ENCODE measurements at regions not wholly inside any gene's neighbourhood (a gene's known extent, or its start where the extent isn't known, plus 50 kb on each side); places are given as distances from the start of the nearest gene placed in this dataset.

GRCh38 chr2:226037526-226037925 is 638.0 kb downstream of the NYAP2 start:
- H3K4me3 ChIP-seq (replicated peaks; ENCODE audit: insufficient read depth, low read length): no peak overlapping the region
- no peaks in the 10 kb centered on the region for H3K27me3 ChIP-seq (ENCODE audit: insufficient read depth, poor library complexity, severe bottlenecking)
- peak overlapping the region; percentile 58 for H3K27ac ChIP-seq (replicated peaks)
- peak in 1 of 2 experiments; percentile 14 for DNase-seq (ENCODE audit: low read depth in 1 of 2, low spot score in 1 of 2)
- no peak for TF ChIP-seq GABPA (IDR thresholded peaks at IDR 0.05; ENCODE audit: low read depth)
- no peak for TF ChIP-seq REST (IDR thresholded peaks at IDR 0.05; ENCODE audit: insufficient replicate concordance, low read depth)
- TF ChIP-seq, protein P1, sequence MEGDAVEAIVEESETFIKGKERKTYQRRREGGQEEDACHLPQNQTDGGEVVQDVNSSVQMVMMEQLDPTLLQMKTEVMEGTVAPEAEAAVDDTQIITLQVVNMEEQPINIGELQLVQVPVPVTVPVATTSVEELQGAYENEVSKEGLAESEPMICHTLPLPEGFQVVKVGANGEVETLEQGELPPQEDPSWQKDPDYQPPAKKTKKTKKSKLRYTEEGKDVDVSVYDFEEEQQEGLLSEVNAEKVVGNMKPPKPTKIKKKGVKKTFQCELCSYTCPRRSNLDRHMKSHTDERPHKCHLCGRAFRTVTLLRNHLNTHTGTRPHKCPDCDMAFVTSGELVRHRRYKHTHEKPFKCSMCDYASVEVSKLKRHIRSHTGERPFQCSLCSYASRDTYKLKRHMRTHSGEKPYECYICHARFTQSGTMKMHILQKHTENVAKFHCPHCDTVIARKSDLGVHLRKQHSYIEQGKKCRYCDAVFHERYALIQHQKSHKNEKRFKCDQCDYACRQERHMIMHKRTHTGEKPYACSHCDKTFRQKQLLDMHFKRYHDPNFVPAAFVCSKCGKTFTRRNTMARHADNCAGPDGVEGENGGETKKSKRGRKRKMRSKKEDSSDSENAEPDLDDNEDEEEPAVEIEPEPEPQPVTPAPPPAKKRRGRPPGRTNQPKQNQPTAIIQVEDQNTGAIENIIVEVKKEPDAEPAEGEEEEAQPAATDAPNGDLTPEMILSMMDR (IDR thresholded peaks at IDR 0.05; ENCODE audit: insufficient read depth, low read length): no peak
- TF ChIP-seq SPI1 (IDR thresholded peaks at IDR 0.05; ENCODE audit: borderline replicate concordance, low read depth): no peak
- no peak for TF ChIP-seq POLR2AphosphoS5 (IDR thresholded peaks at IDR 0.05; ENCODE audit: low read depth)

GRCh38 chr2:226031647-226032501 is 632.4 kb downstream of the NYAP2 start:
- TF ChIP-seq REST (IDR thresholded peaks at IDR 0.05; ENCODE audit: insufficient replicate concordance, low read depth): no peak
- TF ChIP-seq SPI1 (IDR thresholded peaks at IDR 0.05; ENCODE audit: borderline replicate concordance, low read depth): no peak
- no peak for TF ChIP-seq POLR2AphosphoS5 (IDR thresholded peaks at IDR 0.05; ENCODE audit: low read depth)
- TF ChIP-seq GABPA (IDR thresholded peaks at IDR 0.05; ENCODE audit: low read depth): no peak
- TF ChIP-seq, protein P1 (IDR thresholded peaks at IDR 0.05; ENCODE audit: insufficient read depth, low read length): no peak
- H3K27ac ChIP-seq (replicated peaks): peak overlapping the region; percentile 92
- peak overlapping the region; percentile 35 for H3K4me3 ChIP-seq (replicated peaks; ENCODE audit: insufficient read depth, low read length)
- no peaks in the 10 kb centered on the region for H3K27me3 ChIP-seq (ENCODE audit: insufficient read depth, poor library complexity, severe bottlenecking)
- DNase-seq (ENCODE audit: low read depth in 1 of 2, low spot score in 1 of 2): no peak

- TF ChIP-seq, protein P1 (IDR thresholded peaks at IDR 0.05; ENCODE audit: insufficient read depth, low read length): no peak
- TF ChIP-seq POLR2AphosphoS5 (IDR thresholded peaks at IDR 0.05; ENCODE audit: low read depth) (peak; percentile 59; the same call in 1 of the 2 replicates), SPI1 (IDR thresholded peaks at IDR 0.05; ENCODE audit: borderline replicate concordance, low read depth) (no peak), REST (IDR thresholded peaks at IDR 0.05; ENCODE audit: insufficient replicate concordance, low read depth) (no peak)
- peak overlapping the region; percentile 35 for H3K4me3 ChIP-seq (replicated peaks; ENCODE audit: insufficient read depth, low read length)
- peak; percentile 38 to 70 for DNase-seq (ENCODE audit: low read depth in 1 of 2, low spot score in 1 of 2)
- H3K27ac ChIP-seq (replicated peaks): peak overlapping the region; percentile 92
- no peaks in the 10 kb centered on the region for H3K27me3 ChIP-seq (ENCODE audit: insufficient read depth, poor library complexity, severe bottlenecking)
Measured at GRCh38 chr2:226030788-226031646, 631.5 kb downstream of the NYAP2 start.
